ENCODE measurements at regions not wholly inside any gene's neighbourhood (a gene's known extent, or its start where the extent isn't known, plus 50 kb on each side); places are given as distances from the start of the nearest gene placed in this dataset.

- TF ChIP-seq, protein P1, sequence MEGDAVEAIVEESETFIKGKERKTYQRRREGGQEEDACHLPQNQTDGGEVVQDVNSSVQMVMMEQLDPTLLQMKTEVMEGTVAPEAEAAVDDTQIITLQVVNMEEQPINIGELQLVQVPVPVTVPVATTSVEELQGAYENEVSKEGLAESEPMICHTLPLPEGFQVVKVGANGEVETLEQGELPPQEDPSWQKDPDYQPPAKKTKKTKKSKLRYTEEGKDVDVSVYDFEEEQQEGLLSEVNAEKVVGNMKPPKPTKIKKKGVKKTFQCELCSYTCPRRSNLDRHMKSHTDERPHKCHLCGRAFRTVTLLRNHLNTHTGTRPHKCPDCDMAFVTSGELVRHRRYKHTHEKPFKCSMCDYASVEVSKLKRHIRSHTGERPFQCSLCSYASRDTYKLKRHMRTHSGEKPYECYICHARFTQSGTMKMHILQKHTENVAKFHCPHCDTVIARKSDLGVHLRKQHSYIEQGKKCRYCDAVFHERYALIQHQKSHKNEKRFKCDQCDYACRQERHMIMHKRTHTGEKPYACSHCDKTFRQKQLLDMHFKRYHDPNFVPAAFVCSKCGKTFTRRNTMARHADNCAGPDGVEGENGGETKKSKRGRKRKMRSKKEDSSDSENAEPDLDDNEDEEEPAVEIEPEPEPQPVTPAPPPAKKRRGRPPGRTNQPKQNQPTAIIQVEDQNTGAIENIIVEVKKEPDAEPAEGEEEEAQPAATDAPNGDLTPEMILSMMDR (IDR thresholded peaks at IDR 0.05; ENCODE audit: insufficient read depth, low read depth, low read length), result no peak
- no peak for TF ChIP-seq EZH2 (IDR thresholded peaks at IDR 0.05; ENCODE audit: insufficient read depth, low read length)
These were observed 99.3 kb downstream of the KLF4 start for GRCh38 chr9:107390279-107390678.
